HEK293 (cell line): ENCODE measurements at regions not wholly inside any gene's neighbourhood (a gene's known extent, or its start where the extent isn't known, plus 50 kb on each side); places are given as distances from the start of the nearest gene placed in this dataset.

Experiments
- CTCF ChIP-seq: fragments of 450-650 bp; formaldehyde crosslinking; IDR thresholded peaks from 2 replicates; pipeline ENCODE4 v1.5.1; 2016; ENCODE audit warnings: missing biosample characterization, missing genetic modification characterization
- REST ChIP-seq: fragments of 450-650 bp; formaldehyde crosslinking; IDR thresholded peaks from 2 replicates; pipeline ENCODE4 v1.5.1; 2016; ENCODE audit warnings: missing biosample characterization, missing genetic modification characterization
- SETDB1 ChIP-seq: IDR thresholded peaks from one replicate; pipeline ENCODE4 v1.6.1; 2017; ENCODE audit warnings: mild to moderate bottlenecking, low read length, moderate library complexity, mixed read lengths; ENCODE audit not compliant: insufficient read length
- ZBTB21 ChIP-seq: fragments of 450-650 bp; formaldehyde crosslinking; IDR thresholded peaks from 2 replicates; pipeline ENCODE4 v1.5.1; 2017; ENCODE audit warnings: missing biosample characterization, missing genetic modification characterization
- ZBTB8A ChIP-seq: fragments of 450-650 bp; formaldehyde crosslinking; IDR thresholded peaks from 2 replicates; pipeline ENCODE4 v1.5.1; 2016; ENCODE audit warnings: missing biosample characterization, missing genetic modification characterization
- ZFP3 ChIP-seq: fragments of 450-650 bp; formaldehyde crosslinking; IDR thresholded peaks from 2 replicates; pipeline ENCODE4 v1.5.1; 2016; ENCODE audit warnings: low read depth, missing biosample characterization, missing genetic modification characterization
- ZNF214 ChIP-seq: fragments of 450-650 bp; formaldehyde crosslinking; IDR thresholded peaks from 2 replicates; pipeline ENCODE4 v1.5.1; 2017; ENCODE audit warnings: missing biosample characterization, mild to moderate bottlenecking, missing genetic modification characterization, borderline replicate concordance
- ZNF433 ChIP-seq: fragments of 450-650 bp; formaldehyde crosslinking; IDR thresholded peaks from 2 replicates; pipeline ENCODE4 v1.5.1; 2016; ENCODE audit warnings: missing biosample characterization, missing genetic modification characterization, low read depth
- ZNF449 ChIP-seq: fragments of 450-650 bp; formaldehyde crosslinking; IDR thresholded peaks from 2 replicates; pipeline ENCODE4 v1.5.1; 2017; ENCODE audit warnings: missing biosample characterization, mild to moderate bottlenecking, missing genetic modification characterization, moderate library complexity
- ZNF561 ChIP-seq: fragments of 450-650 bp; IDR thresholded peaks from 2 replicates; pipeline ENCODE4 v1.5.1; 2018; ENCODE audit warnings: missing biosample characterization, missing genetic modification characterization, borderline replicate concordance
- ZNF639 ChIP-seq: fragments of 450-650 bp; formaldehyde crosslinking; IDR thresholded peaks from 2 replicates; pipeline ENCODE4 v1.5.1; 2016; ENCODE audit warnings: missing biosample characterization, missing genetic modification characterization
- ZNF76 ChIP-seq: fragments of 450-650 bp; formaldehyde crosslinking; IDR thresholded peaks from 2 replicates; pipeline ENCODE4; 2016; ENCODE audit warnings: low read depth, missing biosample characterization, missing genetic modification characterization, borderline replicate concordance
- ZSCAN30 ChIP-seq: fragments of 450-650 bp; IDR thresholded peaks from 2 replicates; pipeline ENCODE4 v1.5.1; 2018; ENCODE audit warnings: missing biosample characterization, mild to moderate bottlenecking, missing genetic modification characterization, moderate library complexity

GRCh38 chr21:19807201-19807600 is 1191.0 kb upstream of the NCAM2 start:
- TF ChIP-seq ZFP3 (no peak), ZNF449 (tag by site-specific recombination) (no peak), REST (tag by site-specific recombination) (no peak), ZNF433 (tag by site-specific recombination) (no peak), CTCF (no peak), SETDB1 (no peak), ZNF214 (tag by site-specific recombination) (no peak), ZBTB21 (tag by site-specific recombination) (no peak), ZSCAN30 (tag by site-specific recombination) (no peak), ZNF639 (tag by site-specific recombination) (no peak), ZBTB8A (tag by site-specific recombination) (no peak), ZNF76 (no peak), ZNF561 (tag by site-specific recombination) (no peak)
